ENCODE measurements at regions not wholly inside any gene's neighbourhood (a gene's known extent, or its start where the extent isn't known, plus 50 kb on each side); places are given as distances from the start of the nearest gene placed in this dataset.

DNA sequence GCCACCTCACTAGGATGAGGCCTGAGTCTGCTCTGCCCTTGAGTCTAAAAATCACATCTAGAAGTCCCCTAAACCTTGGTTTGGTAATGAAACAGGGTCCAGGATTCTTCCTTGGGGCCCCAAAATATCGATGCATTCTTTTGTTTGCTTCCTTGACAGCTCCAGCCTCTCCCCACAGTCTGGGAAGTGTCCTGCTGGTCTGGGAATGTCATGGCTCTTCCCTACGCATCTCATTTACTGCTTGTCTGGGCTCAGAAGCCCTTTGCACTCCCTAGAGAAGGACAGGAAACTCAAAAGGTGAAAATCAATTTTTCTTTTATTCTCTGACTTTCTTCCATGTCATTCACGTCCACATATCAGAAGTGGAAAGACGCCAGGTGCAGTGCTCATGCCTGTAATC is 115.8 kb downstream of the DRD1 start:
- Mint-ChIP-seq H3K27ac (no peak overlapping the region), H3K4me3 (no peak overlapping the region), H3K4me1 (no peaks in the 10 kb centered on the region), H3K36me3 (no peaks in the 10 kb centered on the region), H3K27me3 (peaks cover 4% of the 10 kb centered on the region), H3K9me3 (no peaks in the 10 kb centered on the region)

DNA sequence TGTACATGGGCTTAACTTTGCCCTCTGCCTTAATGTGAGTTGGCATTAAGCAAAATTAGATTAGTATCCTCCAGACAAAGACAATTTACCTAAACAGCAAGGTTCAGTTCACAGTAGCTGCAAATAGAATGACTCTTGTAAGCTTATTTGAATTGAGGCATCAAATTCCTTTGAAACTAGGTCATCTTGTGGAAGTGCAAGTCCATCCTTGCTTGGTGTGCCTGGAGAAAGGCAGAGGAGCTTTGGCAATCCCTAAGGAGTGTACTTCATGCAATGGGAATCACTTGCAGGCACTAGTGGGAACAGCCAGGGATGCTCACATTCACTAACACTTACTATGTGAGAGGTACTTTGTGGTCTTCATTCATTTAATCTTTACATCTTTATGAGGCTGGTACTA is 118.3 kb downstream of the DRD1 start:
- Mint-ChIP-seq H3K27ac (no peak overlapping the region), H3K4me3 (no peak overlapping the region), H3K9me3 (no peaks in the 10 kb centered on the region), H3K36me3 (no peaks in the 10 kb centered on the region), H3K27me3 (peaks cover 7% of the 10 kb centered on the region), H3K4me1 (no peaks in the 10 kb centered on the region)

DNA sequence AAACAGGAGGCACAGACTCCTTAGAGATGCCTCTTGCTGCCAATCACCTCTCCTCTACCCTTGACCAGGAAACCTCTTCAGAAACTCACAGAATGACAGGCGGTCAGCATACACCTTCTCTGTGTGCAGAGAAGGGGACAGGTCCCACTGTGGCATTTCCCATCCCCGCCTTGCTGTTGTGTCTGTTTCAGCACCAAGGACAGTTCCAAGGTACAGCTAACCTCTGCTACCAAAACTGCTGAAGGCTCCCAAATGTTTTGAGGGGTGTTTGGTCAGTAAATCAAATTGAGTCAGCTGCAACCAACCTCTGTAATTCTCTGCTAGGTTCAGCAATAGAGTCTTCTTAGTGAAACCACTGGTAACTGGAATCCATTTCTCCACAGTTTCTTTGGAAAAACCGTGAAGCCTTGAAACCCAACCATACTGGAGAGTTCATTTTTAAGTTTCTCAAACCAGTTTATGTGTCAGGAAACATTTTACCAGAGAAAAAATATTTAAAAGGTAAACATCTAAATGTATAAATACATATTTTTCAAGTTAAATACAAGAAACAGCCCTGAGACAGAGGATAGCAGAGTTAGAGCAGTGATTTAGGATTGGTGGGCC is 122.0 kb downstream of the DRD1 start:
- Mint-ChIP-seq H3K9me3 (no peaks in the 10 kb centered on the region), H3K27ac (no peak overlapping the region)

GRCh38 chr5:175319199-175319598 is 124.8 kb downstream of the DRD1 start:
- Mint-ChIP-seq H3K27me3 (peaks cover 9% of the 10 kb centered on the region), H3K4me3 (no peak overlapping the region), H3K27ac (no peak overlapping the region), H3K4me1 (no peaks in the 10 kb centered on the region), H3K36me3 (no peaks in the 10 kb centered on the region), H3K9me3 (no peaks in the 10 kb centered on the region)

More for the DNA sequence above, 122.0 kb downstream of the DRD1 start:
- no peaks in the 10 kb centered on the region for H3K36me3 Mint-ChIP-seq
- peaks cover 9% of the 10 kb centered on the region for H3K27me3 Mint-ChIP-seq
- no peak overlapping the region for H3K4me3 Mint-ChIP-seq
- H3K4me1 Mint-ChIP-seq: no peaks in the 10 kb centered on the region

DNA sequence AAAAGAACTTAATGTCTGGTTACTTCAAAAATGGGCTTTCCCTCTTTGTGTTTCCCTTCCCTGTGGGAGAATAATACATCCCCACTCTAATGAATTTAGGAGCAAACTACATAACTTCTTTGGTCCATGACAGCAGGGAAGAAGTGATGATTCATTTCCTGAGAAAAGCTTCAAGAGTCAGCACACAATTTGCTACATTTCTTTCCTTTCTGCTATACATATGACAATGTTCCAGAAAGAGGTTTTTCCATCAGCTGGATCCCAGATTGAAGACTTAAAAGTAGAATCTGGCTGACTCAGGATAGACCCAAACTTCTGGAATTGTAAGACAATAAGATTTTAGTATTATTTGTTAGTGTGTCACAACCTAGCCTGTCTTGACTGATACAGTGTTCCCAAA is 126.1 kb downstream of the DRD1 start:
- Mint-ChIP-seq H3K9me3 (no peaks in the 10 kb centered on the region), H3K4me1 (no peaks in the 10 kb centered on the region), H3K4me3 (no peak overlapping the region), H3K27ac (no peak overlapping the region), H3K36me3 (no peaks in the 10 kb centered on the region), H3K27me3 (peaks cover 4% of the 10 kb centered on the region)

GRCh38 chr5:175309218-175309810 is 134.7 kb downstream of the DRD1 start:
- Mint-ChIP-seq H3K27ac (no peak overlapping the region), H3K27me3 (peaks cover 4% of the 10 kb centered on the region), H3K36me3 (no peaks in the 10 kb centered on the region), H3K4me3 (no peak overlapping the region), H3K4me1 (no peaks in the 10 kb centered on the region), H3K9me3 (peaks cover 6% of the 10 kb centered on the region)

DNA sequence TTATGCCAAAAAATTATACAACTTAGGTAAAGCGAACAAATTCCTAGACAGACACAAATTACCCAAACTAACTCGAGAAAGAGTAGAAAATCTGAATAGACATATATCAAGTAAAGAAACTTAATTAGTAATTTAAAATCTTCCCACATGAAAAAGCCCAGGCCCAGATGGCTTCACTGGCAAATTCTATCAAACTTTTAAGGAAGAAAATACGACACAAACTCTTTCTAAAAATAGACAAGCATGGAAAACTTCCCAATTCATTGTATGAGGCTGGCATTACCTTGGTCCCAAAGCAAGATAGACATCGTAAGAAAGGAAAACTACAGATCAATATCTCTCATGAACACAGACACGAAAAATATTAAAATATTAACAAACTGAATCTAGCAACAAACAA is 135.3 kb downstream of the DRD1 start:
- H3K9me3 Mint-ChIP-seq: peaks cover 12% of the 10 kb centered on the region
- peaks cover 4% of the 10 kb centered on the region for H3K27me3 Mint-ChIP-seq
- no peak overlapping the region for H3K27ac Mint-ChIP-seq
- no peaks in the 10 kb centered on the region for H3K36me3 Mint-ChIP-seq
- no peaks in the 10 kb centered on the region for H3K4me1 Mint-ChIP-seq
- H3K4me3 Mint-ChIP-seq: no peak overlapping the region

DNA sequence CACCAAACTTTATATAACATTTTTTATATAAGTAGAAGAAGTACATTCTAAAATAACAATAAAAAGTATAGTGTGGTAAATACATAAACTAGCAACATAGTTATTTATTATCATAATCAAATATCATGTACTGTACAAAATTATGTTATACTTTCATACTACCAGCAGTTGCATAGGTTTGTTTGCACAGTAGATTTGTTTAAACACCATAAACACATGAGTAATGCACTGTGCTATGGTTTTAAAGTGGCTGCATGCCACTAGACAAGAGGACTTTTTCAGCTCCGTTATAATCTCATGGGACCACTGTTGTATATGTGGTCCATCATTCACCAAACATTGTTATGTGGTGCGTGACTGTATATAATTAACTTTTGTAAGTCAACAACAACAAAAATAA is 137.6 kb downstream of the DRD1 start:
- Mint-ChIP-seq H3K36me3 (peaks cover 1% of the 10 kb centered on the region), H3K9me3 (peaks cover 15% of the 10 kb centered on the region), H3K4me1 (no peaks in the 10 kb centered on the region), H3K27me3 (peaks cover 6% of the 10 kb centered on the region), H3K4me3 (no peak overlapping the region), H3K27ac (no peak overlapping the region)

GRCh38 chr5:175305251-175305650 is 138.7 kb downstream of the DRD1 start:
- Mint-ChIP-seq H3K4me1 (no peaks in the 10 kb centered on the region), H3K9me3 (peaks cover 17% of the 10 kb centered on the region), H3K4me3 (no peak overlapping the region), H3K27me3 (peaks cover 8% of the 10 kb centered on the region), H3K36me3 (peaks cover 1% of the 10 kb centered on the region), H3K27ac (no peak overlapping the region)

DNA sequence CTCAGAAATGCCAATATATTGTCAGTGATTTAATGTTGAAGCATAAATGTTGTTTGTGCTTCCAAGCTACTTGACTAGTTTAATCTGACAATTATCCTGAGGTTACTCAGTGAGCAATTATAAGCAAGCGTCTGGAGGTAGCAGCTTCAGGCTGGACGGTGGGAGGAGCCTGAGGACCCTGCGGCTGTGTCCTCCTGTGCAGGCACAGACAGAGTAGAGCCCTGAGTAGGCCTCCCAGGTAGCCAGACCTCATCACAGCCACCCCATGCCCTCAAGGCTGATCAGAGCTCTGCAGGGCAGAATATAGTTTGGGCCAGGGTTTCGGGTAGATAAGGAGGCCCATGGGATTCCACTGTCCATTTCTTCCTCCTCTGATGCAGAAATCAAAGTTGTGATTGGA is 153.6 kb downstream of the DRD1 start:
- H3K4me3 Mint-ChIP-seq: no peak overlapping the region
- no peaks in the 10 kb centered on the region for H3K9me3 Mint-ChIP-seq
- no peaks in the 10 kb centered on the region for H3K4me1 Mint-ChIP-seq
- peaks cover 10% of the 10 kb centered on the region for H3K27me3 Mint-ChIP-seq
- H3K36me3 Mint-ChIP-seq: no peaks in the 10 kb centered on the region
- H3K27ac Mint-ChIP-seq: no peak overlapping the region

- Mint-ChIP-seq H3K9me3 (no peaks in the 10 kb centered on the region), H3K27ac (no peak overlapping the region), H3K36me3 (no peaks in the 10 kb centered on the region), H3K4me3 (no peak overlapping the region), H3K4me1 (no peaks in the 10 kb centered on the region), H3K27me3 (peaks cover 21% of the 10 kb centered on the region)
Observed at GRCh38 chr5:175288048-175288621, 155.8 kb downstream of the DRD1 start.

DNA sequence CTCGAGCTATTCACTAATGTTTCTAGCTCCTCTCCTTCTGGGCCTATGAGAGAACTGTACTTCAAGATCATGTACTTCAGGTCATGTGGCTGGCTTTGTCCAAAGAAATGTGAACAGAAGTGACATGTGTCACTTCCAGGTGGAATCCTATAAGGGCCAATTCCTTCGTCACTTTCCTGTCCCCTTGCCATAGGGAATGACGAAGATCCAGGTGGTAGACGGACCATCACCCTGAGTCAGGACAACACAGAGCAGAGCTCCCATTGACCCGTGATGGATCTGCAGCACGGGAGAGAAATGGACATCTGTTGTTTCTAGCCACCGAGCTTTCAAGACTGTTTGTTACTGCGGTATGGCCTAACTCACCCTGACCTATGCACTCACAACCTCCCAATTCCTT is 157.0 kb downstream of the DRD1 start:
- H3K9me3 Mint-ChIP-seq: no peaks in the 10 kb centered on the region
- no peak overlapping the region for H3K4me3 Mint-ChIP-seq
- no peaks in the 10 kb centered on the region for H3K36me3 Mint-ChIP-seq
- H3K27ac Mint-ChIP-seq: no peak overlapping the region
- H3K4me1 Mint-ChIP-seq: no peaks in the 10 kb centered on the region
- H3K27me3 Mint-ChIP-seq: peaks cover 18% of the 10 kb centered on the region

- Mint-ChIP-seq H3K4me1 (no peaks in the 10 kb centered on the region), H3K27ac (no peak overlapping the region), H3K27me3 (peaks cover 18% of the 10 kb centered on the region), H3K4me3 (no peak overlapping the region), H3K36me3 (no peaks in the 10 kb centered on the region), H3K9me3 (no peaks in the 10 kb centered on the region)
Observed at GRCh38 chr5:175285261-175285660, 158.7 kb downstream of the DRD1 start.

- no peaks in the 10 kb centered on the region for H3K9me3 Mint-ChIP-seq
- peaks cover 18% of the 10 kb centered on the region for H3K27me3 Mint-ChIP-seq
- no peaks in the 10 kb centered on the region for H3K4me1 Mint-ChIP-seq
- H3K27ac Mint-ChIP-seq: no peak overlapping the region
- H3K4me3 Mint-ChIP-seq: no peak overlapping the region
- H3K36me3 Mint-ChIP-seq: no peaks in the 10 kb centered on the region
Observed at GRCh38 chr5:175284806-175285205, 159.2 kb downstream of the DRD1 start.

- no peaks in the 10 kb centered on the region for H3K4me1 Mint-ChIP-seq
- H3K4me3 Mint-ChIP-seq: no peak overlapping the region
- peaks cover 18% of the 10 kb centered on the region for H3K27me3 Mint-ChIP-seq
- H3K27ac Mint-ChIP-seq: no peak overlapping the region
- no peaks in the 10 kb centered on the region for H3K9me3 Mint-ChIP-seq
- H3K36me3 Mint-ChIP-seq: no peaks in the 10 kb centered on the region
Observed at GRCh38 chr5:175282611-175283225, 161.3 kb downstream of the DRD1 start.

- H3K27ac Mint-ChIP-seq: no peak overlapping the region
- no peaks in the 10 kb centered on the region for H3K4me1 Mint-ChIP-seq
Observed at GRCh38 chr5:175281714-175282113, 162.3 kb downstream of the DRD1 start.

More at GRCh38 chr5:175281714-175282113, 162.3 kb downstream of the DRD1 start:
- Mint-ChIP-seq H3K36me3 (no peaks in the 10 kb centered on the region), H3K27me3 (peaks cover 19% of the 10 kb centered on the region), H3K4me3 (no peak overlapping the region), H3K9me3 (no peaks in the 10 kb centered on the region)
